Prostate gland (tissue), 2 donors: ENCODE measurements at regions not wholly inside any gene's neighbourhood (a gene's known extent, or its start where the extent isn't known, plus 50 kb on each side); places are given as distances from the start of the nearest gene placed in this dataset.

Experiments used
- POLR2A ChIP-seq: fragments of 450-650 bp; IDR thresholded peaks from one replicate; pipeline ENCODE4 v1.6.1; 2016; ENCODE audit warnings: antibody characterized with exemption, mild to moderate bottlenecking
- POLR2AphosphoS5 ChIP-seq: sonication (generic); formaldehyde crosslinking; IDR thresholded peaks from one replicate; pipeline ENCODE4 v1.6.1; 2017; ENCODE audit warnings: antibody characterized with exemption
- TF ChIP-seq, protein P1 (sequence below), 4 experiments: fragments of 200-600 bp in 2 of 4; fragments of 450-650 bp in 2 of 4; sonication (generic) in 2 of 4; IDR thresholded peaks; 1 replicate in 3 of 4; 2 replicates in 1 of 4; pipeline ENCODE4 v1.5.1; 2016 to 2019; ENCODE audit warnings: antibody characterized with exemption in 4 of 4, mild to moderate bottlenecking in 2 of 4, moderate library complexity in 2 of 4

- no peak for TF ChIP-seq POLR2A
- TF ChIP-seq, protein P1, sequence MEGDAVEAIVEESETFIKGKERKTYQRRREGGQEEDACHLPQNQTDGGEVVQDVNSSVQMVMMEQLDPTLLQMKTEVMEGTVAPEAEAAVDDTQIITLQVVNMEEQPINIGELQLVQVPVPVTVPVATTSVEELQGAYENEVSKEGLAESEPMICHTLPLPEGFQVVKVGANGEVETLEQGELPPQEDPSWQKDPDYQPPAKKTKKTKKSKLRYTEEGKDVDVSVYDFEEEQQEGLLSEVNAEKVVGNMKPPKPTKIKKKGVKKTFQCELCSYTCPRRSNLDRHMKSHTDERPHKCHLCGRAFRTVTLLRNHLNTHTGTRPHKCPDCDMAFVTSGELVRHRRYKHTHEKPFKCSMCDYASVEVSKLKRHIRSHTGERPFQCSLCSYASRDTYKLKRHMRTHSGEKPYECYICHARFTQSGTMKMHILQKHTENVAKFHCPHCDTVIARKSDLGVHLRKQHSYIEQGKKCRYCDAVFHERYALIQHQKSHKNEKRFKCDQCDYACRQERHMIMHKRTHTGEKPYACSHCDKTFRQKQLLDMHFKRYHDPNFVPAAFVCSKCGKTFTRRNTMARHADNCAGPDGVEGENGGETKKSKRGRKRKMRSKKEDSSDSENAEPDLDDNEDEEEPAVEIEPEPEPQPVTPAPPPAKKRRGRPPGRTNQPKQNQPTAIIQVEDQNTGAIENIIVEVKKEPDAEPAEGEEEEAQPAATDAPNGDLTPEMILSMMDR (IDR thresholded peaks at IDR 0.05), result no peak
- TF ChIP-seq POLR2AphosphoS5, result no peak
Measured at GRCh38 chr15:60191016-60191415, 186.9 kb downstream of the FOXB1 start.
